HG03460 (cell line): ENCODE measurements at regions not wholly inside any gene's neighbourhood (a gene's known extent, or its start where the extent isn't known, plus 50 kb on each side); places are given as distances from the start of the nearest gene placed in this dataset.
A peak's percentile ranks its signal among the peaks of the same experiment; 100 is the strongest.
"Not testable (repeated sequence)": the region's sequence is repeated elsewhere in the genome, so short reads cannot be mapped to it uniquely, and the experiment has no call there.

Source experiments
- ATAC-seq: cut with Tn5 transposase; IDR thresholded peaks from one replicate; pipeline ENCODE4 v1.9.1; 2021; ENCODE audit not compliant: unreplicated experiment

DNA sequence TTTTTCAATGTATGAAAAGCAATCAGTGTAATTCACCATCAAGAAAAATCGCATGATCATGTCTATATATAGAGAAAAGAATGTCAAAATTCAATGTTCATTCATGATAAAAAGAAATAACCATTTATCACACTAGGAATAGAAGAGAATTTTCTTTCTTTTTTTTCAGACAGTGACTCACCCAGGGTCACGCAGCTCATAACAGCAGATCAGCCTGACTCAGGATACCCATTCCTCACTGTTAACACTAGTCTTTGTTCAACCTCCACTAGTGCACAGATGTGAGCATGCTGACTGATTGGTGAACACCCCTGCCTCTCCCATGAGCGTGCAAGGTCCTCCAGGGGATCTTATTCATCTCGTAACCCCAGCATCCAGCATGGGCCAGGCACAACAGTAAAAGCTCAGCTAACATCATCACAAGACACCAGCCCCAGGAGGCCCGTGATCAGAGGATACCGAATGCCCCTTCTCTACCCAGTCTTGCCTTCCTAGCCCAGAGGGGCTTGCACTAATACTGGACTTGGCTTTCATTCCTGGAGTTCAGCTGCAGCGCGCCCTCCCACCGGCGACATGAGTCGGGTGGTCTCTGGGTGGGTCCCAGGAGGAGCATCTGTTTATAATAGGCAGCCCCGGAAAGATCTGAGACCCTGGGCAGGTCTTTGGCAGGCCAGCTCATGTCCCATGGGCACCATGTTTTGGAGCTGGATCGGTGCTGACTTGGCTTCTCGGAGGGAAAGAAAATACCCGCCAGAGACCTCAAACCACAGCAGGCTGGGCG lies 539.5 kb upstream of the SLC10A2 start:
- no peak for ATAC-seq

DNA sequence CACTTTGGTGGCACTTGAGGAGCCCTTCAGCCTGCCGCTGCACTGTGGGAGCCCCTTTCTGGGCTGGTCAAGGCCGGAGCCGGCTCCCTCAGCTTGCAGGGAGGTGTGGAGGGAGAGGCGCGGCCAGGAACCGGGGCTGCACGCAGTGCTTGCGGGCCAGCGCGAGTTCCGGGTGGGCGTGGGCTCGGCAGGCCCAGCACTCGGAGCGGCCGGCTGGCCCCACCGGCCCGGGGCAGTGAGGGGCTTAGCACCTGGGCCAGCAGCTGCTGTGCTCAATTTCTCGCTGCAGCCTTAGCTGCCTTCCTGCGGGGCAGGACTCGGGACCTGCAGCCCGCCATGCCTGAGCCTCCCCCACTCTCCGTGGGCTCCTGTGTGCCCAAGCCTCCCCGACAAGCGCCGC lies 533.7 kb upstream of the SLC10A2 start:
- not testable (repeated sequence) for ATAC-seq

DNA sequence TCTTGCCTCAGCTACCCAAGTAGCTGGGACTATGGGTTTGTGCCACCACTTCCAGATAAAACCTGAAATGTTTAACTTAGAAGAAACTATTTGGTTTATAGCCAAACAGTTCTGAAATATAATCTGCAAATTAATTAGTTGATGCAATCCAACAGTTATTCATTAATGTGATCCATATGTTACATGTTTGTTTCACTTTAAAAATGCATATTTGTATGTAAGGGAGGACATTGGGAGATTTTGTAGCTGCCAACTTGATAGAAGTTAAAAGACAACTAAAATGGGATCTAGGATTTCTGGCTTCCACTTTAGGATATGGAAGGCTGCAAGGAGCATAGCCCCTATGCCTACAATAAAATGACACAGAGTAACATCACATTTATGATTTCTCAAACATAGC lies 532.5 kb upstream of the SLC10A2 start:
- no peak for ATAC-seq

- ATAC-seq, result no peak
Measured at GRCh38 chr13:103573446-103573845, 507.2 kb upstream of the SLC10A2 start.

- ATAC-seq, result no peak
Measured at GRCh38 chr13:103568314-103568713, 502.1 kb upstream of the SLC10A2 start.

DNA sequence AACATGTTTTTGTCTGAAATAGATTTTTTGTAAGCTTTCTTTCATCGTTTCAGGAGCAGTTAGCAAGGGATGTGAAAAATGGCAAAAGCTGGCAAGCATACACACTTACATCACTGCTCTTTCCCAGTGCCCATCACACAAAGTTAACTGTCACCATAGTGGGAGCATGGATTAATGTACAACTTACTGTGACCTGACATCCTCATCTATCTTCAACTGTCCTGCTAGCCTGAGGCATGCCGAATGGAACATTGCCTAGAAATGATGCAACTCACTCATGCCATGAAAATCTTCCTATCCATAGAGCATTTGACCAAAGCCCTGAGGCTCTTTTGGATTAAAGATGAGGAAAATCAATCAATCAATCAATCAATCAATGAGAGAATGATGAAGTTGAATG lies 491.7 kb upstream of the SLC10A2 start:
- no peak for ATAC-seq

DNA sequence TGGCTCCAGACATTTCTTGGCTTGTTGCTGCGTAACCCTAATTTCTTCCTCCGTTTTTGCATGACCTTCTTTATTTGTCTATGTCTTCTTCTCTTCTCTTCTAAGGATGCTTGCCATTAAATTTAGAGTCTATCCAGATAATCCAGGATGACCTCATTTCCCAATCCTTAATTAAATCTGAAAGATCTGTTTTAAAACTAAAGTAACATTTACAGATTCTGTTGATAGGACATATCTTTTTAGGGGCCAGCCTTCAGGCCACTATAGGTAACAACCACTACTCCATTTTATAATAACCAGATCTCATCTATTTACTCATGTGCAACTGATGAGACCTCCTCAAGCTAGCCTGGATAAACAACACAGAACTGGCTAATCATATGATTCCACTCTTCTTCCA lies 490.5 kb upstream of the SLC10A2 start:
- ATAC-seq, result no peak

GRCh38 chr13:103547914-103548313 lies 481.7 kb upstream of the SLC10A2 start:
- no peak for ATAC-seq

DNA sequence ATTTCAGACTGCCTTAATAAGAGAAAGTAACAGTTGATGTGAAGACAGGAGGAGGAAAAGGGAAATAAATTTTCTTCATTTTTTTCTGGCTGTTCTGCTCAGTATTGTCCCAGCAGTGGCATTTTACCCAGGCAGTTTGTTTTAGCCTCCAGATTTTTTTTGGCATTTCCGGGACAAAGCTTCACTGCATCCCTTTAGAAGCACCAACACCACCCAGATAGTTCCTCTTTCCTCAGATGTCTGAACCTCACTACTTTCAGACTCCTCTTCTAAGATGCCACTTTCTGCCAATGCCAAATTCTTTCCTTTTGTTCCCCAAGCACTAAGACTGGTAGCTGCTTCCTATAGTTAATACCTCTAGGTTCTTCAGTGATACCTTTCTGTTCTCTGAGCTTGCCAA lies 480.1 kb upstream of the SLC10A2 start:
- ATAC-seq, result no peak

- ATAC-seq, result no peak
Measured at GRCh38 chr13:103542648-103543047, 476.4 kb upstream of the SLC10A2 start.

GRCh38 chr13:103540382-103540765 lies 474.2 kb upstream of the SLC10A2 start:
- no peak for ATAC-seq

DNA sequence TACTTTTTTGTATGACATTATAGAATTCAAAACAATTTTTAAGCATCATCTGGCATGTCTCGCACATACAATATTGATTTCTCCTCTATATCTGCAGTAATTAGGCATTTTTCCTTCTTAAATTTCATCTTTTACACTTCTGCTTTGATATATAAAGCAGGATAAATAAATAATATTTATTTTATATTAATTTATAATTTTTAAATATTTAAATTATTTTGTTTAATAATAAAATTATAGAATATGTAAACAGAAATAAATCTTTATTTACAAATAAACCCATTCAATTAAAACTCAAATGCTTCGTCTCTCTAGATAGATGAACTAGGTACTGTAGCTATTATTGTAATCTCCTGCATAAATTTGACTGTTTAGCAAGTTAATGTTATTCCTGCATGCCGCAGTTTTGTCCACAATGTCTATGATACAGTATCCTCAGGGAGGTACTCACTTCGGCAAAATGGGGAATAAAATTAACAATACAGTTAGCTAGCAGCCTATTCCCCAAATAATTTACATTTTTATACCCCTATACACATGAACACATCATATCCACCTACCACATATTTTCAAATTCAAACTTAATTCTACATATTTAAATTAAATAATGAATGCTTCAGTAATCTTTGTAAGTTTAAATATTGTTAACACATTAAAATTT lies 473.6 kb upstream of the SLC10A2 start:
- ATAC-seq, result no peak

- ATAC-seq, result no peak
Measured at GRCh38 chr13:103539265-103539664, 473.0 kb upstream of the SLC10A2 start.

GRCh38 chr13:103537616-103538015 lies 471.4 kb upstream of the SLC10A2 start:
- no peak for ATAC-seq

- no peak for ATAC-seq
Measured at GRCh38 chr13:103531278-103531677, 465.1 kb upstream of the SLC10A2 start.

DNA sequence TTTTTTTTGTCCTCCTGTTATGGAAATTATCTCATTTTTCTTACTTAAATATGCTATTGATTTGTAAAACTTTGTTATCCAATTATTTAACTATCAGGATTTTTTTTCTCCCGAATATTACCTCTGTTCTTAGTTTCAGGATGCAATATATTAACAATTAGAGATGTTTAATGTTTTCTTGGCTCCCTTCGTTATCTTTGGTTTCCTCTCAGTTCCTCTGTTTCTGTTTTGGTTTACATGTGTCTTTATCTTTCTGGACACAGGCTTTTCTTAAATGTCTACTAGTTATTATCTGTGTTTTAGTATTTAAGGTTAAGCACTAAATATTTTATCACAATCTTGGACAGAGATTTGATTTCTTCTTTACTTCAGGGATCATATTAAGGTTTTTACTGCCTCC lies 462.2 kb upstream of the SLC10A2 start:
- ATAC-seq, result no peak

DNA sequence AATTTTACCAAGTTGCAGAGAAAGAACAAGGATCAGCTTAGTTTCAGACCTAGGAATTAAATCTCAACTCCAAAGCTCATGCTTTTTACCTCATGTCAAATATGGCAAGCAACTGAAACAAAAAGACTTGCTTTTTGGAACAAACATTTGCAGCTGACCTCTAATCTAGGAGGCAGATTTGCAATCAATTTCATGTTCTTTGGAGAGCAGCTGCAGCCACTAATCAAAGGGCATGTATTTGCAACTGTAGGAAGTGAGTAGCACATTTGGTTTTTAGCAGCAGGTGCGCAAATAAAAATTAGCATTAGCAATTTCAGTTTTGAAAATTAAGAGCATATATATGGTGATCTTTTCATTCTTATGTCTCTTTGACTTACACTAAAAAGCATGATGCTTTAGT lies 459.3 kb upstream of the SLC10A2 start:
- no peak for ATAC-seq

GRCh38 chr13:103523858-103524257 lies 457.6 kb upstream of the SLC10A2 start:
- ATAC-seq, result no peak

- ATAC-seq, result no peak
Measured at GRCh38 chr13:103521532-103521931, 455.3 kb upstream of the SLC10A2 start.

GRCh38 chr13:103517768-103518102 lies 451.5 kb upstream of the SLC10A2 start:
- ATAC-seq, result no peak

DNA sequence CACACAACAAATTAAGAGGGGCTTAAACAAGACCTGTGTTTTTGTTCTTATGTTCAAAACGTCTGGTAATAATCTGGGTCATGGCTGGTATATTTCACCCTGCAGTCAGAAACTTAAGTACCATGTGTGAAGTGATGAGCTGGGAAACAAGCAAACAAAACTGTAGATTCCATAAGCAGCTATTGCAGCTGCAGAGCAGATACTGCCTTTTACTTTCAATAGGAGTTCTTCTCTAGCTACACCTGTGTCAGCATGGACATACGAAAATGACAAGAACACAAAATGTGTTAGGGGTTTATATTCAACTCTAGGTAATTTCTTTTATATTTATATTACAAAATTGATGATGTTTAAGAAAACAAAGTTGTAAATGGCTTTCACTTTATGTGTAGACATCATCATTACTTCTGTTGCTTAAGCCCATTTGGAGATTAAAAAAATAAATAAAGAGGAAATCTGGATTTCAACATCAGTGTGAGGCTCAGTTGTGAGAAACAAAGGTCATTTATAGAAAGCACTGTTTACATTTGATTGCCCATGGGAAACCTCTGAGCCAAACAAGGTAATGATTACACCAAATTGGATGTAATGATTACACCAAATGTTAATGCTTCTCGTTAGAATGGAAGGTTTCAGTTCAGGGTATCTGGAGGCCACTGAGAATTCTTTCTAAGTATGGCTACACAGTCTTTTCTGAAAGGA lies 451.0 kb upstream of the SLC10A2 start:
- peak; percentile 95 for ATAC-seq
